NCI-H2081 (cell line): ENCODE measurements at regions not wholly inside any gene's neighbourhood (a gene's known extent, or its start where the extent isn't known, plus 50 kb on each side); places are given as distances from the start of the nearest gene placed in this dataset.

Experiments
- DNase-seq, 2 experiments: peaks; one replicate each; lab custom pipeline; 2025; lab: John Stamatoyannopoulos, UW

DNA sequence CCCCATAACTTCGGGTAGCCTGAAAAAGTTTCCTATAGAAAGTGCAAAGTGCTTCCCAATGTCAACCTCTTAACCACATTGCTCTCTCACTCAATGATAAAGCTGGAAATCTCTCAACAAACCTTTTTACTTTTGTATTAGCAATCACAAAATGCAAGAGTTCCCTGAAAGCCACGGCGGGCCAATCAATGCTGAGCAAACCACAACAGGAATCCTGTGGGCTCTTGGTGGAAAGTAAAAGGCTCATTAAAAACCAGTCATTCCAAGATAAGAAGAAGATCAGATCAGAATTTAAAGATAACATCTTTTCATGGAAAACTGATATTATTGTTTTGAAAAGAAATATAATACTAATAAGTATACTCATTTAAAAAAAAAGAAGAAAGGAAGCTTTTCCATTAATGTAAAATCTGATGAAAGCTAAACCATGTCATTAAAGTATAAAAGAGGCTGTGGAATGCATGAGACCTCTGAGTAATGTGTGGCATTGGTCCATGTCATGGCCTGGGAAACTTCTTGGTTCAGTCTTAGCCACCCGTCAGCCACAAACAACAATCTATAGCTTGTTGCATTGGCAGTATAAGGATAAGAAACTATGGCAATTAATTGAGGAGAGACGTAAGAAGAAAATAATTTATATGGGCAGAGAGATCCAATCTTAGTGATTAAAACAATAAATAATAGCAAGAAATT, 1066.1 kb upstream of the SORCS1 start:
- no peak for DNase-seq

DNA sequence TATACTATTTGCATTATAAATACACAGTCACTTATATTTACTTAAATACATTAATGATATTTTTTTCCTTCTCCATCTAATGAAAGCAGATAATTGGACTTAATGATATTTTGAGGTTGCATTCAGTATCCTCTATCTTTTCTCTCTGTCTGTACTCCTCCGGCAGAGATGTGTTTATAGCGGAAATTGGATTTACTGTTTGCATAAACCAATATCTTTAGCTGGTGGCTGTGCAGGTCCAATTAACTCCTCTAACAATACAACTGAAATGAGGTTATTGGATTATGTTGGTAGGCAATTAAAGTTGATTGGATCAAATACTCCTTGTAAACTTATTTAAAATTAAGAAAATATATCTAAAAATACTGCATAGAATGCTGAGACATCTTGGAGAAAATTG, 1044.2 kb upstream of the SORCS1 start:
- DNase-seq = no peak

DNA sequence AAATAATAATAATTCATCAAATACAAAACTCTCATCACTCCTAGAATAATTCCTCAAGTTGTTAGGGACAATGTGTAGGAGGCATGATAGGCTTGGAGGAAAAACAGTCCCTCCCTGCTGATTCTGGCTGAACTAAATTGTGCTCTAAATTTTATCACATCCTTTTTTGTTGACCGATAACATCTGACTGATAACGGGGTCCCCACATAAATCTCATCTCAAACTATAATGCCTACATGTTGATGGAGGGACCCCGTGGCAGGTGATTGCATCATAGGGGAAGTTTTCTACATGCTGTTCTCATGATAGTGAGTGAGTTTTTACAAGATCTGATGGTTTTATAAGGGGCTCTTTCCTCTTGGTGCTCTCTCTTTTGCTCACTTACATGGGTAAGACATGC, 1043.5 kb upstream of the SORCS1 start:
- no peak for DNase-seq

DNA sequence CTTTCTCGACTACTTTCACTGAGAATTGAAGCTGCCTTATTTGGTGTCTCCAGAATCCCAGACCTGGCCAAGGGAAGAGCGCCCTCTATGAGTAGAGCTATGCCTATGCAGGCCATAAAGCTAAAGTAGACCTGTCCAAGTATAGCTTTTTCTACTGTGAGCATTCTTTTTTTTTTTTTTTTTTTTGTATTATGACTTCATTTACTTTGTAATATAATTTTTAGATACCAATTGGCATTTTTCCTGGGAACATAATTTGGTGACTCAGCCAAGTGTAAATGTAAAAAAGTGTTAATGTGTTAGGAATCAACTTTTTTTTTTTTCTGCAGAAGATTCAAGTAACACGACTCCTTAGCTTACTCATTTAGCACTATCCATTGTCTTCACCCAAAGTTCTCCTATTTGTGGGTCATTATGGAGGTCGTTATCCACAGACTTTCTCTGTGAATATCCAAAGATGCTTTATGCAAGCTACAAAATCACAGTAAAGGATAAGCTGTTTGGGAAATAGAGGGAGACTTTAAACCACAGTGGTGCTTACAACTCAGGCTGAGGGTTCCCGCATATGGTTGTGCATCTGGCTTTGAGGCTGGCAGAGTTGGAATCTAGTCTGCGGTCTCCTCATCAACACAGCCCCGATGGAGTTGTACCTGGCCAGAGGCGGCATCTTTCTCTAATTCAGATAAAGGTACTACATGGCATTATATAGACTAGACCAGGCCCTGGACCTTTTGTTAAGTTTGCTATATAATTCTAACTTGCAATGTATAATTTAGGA, 1040.2 kb upstream of the SORCS1 start:
- DNase-seq = no peak

DNA sequence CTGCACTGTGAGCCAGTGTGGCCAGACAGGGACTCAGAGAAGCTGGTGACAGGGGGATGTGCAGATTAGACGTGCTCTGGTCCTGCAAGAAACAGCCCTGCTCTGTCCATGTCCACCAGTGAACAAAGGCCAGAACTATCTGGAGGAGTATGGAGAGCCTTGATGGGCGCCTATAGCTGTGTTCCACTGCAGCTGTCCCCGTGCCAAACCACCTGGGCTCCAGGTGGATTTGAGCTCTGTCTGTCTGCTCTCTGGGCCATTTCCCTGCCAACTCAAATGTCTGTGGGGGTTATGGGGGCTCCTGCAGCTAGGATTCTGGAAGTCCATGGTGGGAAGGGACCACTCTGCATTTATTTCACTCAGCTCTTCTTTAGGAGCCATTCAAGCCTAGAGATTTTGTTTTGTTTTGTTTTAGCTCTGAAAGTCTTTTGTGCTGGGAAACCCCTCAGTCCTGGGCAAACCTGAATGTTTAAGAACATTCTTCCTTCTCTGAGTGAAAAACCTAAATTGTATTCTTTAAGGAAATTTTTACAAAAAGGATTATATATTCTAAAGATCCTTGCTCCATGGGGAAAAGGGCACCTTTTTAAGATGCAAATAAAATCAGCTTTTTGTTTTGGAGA, 1039.5 kb upstream of the SORCS1 start:
- DNase-seq = no peak

DNA sequence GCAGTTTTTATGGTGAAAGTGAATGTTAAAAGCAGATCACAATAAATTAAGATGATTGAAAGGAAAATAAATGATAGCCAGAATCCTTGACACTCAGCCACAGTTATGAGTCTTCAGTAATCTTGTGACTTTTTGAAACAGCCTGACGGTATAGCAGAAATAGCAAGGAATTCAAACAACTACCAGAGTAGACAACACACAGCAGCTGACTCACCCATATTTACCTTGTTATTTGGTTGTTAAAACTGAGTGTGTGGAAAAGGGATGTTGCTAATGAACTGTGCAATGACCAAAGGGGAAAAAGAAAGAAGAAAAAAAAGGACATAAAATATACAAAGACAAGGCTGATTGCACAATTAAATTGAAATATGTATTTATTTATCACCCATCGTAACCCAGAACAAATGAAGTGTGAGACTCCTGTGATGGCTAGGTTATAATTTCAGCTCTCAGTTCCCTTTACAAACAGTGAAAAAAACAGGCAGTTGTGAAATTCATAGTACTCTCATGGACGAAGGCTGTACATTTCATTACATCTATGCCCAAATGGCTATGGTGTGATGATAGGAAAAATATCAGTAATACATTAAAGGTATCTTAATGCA, 1023.0 kb upstream of the SORCS1 start:
- DNase-seq = no peak

DNA sequence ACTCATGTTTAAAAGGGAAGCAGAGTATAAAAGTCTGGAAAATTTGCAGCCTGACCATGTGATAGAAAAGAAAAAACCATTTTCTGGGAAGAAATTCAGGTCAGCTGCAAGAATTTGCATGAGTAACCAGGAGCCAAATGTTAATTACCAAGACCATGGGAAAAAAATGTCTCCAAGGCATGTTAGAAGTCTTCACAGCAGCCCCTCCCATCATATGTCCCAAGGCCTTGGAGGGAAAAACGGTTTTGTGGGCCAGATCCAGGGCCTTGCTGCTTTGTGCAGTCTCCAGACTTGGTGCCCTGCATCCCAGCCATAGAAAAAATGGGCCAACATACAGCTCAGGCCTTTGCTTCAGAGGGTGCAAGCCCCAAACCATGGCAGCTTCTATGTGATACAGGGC, 1019.6 kb upstream of the SORCS1 start:
- no peak for DNase-seq

DNA sequence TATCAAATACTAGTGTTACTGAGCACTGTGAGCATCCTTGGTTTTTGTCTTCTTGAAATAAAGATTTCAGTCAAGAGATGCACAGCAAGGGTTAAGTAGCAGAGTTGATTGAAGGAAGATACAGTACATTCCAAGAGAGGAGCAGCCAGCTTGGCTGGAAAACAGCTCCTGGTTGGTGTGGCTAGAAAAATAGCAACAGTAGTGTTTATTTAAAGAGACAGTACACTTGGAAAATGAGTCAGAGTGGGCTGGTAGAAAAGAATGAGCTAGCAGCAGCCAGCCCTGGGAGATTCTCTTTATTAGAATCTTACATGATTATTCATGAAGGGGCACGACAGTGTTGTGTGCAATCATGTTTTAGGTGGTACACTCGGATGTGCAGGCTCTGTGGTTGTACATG, 1016.4 kb upstream of the SORCS1 start:
- no peak for DNase-seq

DNA sequence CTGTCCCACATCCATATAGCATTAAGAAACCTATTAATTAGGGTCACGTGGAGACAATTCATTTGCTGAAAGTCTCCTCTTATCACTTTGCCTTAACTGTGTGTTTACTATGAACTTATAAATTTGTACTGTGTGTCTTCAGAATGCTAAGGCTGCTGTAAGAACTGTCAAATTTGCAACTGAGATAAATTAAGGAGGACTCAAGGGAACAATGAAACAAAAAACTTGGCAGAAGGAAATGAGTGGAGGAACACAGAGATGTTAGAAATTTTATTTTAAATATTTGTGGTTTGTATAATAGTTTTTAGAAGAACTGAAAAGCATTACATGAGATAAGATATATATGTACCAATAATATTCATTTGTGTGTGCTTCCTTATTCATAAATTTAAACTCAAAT, 1005.3 kb upstream of the SORCS1 start:
- DNase-seq = no peak

DNA sequence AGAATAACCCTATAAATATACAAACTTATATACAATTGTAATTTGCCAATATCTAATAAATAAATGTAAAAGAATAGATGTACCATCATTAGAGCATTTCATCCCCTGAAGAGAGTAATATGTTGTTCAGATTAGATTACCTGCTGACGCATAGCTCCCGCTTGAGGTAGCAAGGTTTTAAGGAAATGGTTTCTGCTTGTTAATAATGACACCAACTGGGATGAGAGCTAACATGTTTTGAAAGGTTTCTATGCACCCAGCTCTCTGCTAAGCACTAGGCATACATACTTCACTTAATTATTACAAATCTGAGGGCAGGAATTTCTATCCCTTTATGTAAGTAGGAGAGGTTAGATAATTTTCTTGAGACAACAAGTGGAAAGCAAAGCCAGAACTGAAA, 1003.3 kb upstream of the SORCS1 start:
- no peak for DNase-seq

DNA sequence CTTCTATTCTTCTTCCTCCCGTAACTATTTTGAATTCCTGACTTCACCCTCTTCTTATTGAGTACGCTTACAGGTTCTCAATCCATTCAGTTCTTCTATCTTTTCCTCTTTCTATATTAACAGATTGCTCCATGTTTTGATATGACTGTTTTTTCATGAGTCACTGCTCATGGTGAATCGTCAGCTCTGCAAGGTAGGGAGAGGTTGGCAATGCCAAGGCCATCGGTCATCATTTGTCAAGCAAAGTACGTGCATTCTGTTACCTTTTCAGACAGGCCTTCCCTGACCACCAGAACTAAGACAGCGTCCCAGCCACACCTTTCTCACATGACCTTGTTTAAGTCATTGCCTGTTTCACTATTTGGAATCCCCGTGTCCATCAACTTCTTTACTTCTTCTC, 1001.9 kb upstream of the SORCS1 start:
- DNase-seq = no peak

DNA sequence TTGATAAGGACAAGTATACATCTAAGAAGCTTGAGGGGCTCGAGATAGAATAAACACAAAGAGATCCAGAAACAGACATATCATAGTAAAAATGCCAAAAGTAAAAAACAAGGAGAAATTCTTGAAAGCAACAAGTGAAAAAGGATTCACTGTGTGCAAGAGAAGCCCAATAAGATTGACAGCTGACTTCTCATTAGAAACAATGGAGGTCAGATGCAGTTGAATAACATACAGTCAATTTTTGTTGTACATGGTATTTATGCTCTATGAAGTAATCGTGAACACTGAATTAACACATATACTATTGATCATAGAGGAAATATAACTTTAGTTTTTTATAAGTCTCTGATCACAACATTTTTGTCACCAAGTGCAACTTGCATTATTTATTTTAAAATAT, 982.8 kb upstream of the SORCS1 start:
- no peak for DNase-seq

DNA sequence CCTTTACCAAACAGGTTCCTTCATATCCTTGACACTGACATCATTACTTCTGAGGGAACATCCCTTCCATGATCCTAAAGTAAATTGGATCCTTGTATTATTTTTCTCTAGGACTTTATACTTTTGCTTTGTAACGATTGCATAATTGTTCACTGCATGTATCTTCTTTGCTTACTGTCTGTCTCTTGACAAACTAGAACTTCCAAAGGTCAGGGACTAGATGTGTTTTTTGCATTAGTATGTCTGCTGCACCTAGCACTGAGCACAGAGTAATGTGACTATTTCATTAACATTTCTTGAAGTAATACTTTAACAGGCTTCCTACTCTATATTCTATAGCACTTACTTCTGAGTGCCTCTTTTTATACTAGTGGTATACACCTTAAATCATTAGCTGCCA, 976.6 kb upstream of the SORCS1 start:
- DNase-seq = no peak

DNA sequence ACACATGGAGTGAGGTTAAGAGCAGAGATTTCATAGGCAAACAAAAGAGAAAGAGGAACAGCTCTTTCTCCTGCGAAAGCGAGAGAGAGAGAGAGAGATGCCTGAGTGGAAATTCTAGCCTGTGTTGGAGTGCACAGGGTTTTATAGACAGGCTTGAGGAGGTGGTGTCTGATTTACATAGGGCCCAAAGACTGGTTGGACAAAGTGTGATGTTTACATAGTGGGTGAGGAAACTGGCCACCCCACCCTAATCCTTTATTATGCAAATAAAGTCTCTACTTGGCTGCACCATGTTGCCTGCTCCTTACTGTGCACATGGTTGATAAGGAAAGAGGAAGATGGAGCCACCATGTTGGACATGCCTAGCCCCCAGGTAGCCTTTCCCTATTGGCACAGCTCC, 967.8 kb upstream of the SORCS1 start:
- DNase-seq = no peak

DNA sequence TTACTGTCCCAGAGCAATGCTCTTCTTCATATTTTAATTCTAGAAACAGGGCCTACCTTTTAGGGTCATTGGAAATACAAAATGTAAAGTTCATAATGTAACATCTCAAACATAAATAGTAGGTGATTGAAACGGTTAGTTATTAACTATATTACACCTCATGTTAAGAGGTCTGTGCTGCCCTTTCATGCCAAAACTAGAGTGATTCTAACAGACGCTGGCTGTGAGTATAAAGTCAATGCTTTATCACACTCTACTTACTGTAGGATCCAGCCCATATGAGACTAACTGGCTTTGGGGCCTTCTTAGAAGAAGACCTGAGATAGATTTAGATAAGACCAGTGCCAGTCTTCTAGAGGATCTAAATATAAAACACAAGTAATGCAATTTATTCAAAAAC, 966.1 kb upstream of the SORCS1 start:
- DNase-seq = no peak

DNA sequence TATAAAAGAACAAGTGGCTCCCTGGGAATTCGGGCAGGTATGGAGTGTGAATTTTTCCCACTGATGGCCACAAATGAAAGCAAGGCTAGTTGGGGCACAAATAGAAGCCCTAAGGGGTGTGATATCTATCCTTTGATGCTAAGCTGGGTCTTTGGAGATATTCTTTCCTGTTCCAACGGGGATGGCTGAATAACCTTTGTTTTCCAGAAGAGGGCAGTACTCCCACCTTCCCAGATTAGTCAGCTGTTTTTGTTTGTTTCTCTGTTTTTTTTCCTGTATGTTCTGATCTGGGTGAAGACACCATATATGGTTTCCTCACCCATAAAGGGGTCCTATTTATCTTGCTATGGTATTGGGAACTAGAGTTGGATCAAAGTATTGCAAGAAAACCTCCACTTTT, 947.7 kb upstream of the SORCS1 start:
- no peak for DNase-seq

DNA sequence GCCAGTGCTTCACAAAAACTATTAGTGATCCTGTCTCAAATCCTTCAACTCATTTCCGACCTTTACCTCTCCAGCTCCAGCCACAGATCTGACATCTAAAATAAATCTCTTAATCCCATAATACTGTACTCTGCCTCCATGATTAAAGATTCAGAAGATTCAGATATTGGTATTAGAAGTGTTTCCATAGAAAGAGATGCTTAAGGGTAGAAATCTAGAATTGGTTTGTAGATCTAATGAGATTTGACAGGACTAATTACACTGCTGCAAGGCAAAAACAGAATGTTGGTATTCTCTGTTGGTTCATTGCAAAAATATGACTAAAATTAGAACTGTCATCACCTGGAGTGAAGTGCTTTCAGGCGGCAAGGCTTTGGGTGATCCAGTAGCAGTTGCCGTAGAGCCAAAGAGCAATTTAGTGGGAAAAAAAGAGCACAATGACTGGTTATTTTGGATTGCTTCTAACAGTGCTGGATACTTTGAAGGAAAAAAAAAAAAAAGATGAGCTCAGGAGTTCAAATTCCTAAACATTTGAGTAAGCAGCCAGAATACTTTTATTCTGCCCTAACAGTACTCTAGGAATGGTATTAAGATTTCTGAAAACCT, 940.1 kb upstream of the SORCS1 start:
- DNase-seq = no peak

DNA sequence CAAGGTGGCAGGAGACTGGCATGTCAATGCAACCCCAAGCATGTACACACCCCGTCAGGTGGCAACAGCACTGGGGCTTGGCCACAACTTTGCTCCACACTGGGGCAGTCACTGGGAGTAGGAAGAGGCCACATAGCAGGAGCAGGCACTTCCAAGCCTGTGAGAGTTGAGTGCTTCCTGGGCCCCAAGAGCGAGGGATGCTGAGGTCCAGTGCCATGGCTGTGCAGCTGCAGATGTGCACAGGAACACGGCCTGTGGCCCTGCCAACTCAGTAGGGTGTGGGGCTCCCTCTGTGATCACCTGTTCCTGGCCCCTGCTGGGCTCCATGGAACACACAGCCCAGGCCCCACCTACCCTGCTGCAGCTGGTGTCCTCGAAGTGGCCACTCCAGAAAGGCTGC, 932.8 kb upstream of the SORCS1 start:
- no peak for DNase-seq

DNA sequence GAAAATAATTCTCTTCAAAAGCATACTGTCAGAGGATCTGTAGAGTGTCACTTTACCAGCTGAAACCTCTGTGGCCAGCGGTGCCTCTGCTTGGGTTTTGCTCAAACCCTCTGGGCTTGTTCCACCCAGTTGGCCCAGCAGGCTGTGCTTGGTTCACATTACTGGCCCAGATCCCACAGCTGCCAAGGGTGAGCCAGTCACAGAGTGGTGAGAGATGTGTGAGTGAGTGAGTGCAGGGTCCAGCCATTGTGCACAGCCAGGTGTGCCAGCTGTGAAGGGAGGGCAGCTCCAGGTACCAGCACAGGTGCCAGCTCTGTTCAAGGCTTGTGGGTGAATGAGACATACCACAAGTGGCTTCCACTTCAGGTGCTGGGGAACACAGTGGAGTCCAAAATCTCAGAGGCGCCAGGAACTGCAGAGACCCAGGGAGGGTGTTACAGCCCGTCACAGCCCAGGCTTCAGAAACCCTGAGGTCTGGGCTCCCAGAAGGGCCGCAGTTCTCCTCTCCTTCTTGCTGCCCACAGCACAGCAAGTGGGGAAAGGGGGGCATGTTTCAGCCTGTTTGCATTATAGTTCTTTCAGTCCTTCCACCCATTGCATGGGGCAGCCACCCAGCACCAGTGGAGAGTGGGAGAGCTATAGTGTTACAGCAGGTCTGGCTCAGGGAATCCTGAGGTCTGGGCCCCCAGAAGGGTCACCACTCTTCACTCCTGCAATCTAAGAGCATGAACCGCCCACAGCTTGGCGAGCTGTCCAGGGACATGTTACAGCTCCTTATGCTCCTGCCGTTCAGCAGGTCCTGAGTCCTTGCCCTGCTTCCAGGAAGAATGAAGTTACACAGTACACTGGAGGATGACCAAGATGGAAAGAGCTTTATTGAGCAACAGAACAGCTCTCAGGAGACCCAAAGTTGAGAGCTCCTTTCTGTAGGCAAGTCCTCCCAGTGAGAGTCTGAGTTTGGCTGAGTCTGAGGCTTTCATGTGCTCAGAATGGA, 931.7 kb upstream of the SORCS1 start:
- DNase-seq = no peak

DNA sequence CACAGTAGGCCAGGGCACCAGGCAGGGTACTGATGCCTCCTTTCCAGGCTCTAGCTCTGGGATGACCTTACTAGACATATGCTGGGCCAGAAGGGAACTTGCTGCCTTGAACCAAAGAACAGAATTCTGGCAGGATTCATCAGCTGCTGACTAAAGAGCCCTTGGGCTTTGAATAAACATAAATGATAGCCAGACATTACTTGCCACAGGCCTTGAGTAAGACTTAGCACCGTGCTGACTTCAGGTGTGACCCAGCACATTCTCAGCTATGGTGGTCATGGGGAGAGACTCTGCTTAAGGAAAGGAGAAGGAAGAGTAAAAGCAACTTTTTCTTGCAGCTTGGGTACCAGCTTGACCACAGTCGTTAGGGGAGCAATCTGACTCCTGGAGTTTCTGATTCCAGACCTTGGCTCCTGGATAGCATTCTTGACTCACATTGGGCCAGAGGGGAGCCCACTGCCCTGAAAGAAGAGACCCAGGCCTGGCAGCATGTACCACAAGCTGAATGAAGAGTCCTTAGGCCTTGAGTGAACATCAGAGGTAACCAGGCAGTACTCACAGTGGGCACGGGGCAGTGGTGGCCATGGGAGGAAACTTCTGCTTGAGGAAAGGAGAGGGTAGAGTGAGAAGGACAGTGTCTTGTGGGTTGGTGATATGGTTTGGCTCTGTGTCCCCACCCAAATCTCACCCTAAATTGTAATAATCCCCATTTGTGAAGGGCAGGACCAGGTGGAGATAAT, 926.1 kb upstream of the SORCS1 start:
- DNase-seq = no peak

DNA sequence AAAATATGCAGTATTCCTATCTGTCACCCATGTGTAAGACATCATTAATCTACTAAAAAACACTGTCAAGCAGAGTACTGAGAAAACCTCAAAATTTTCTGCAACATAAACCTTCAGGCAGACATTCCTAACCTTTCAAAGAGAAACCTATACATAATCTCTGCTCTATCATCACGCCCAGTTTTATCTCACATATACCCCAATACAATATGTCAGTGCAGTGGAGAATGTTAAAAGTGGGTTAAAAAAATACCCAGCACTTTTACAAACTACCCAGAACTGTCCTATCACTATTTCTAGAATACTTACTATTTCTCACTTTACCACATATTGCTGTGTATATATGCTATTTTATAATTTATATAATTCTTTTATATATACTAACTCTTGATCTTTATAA, 922.0 kb upstream of the SORCS1 start:
- DNase-seq = no peak
